ENCODE measurements at regions not wholly inside any gene's neighbourhood (a gene's known extent, or its start where the extent isn't known, plus 50 kb on each side); places are given as distances from the start of the nearest gene placed in this dataset.

DNA sequence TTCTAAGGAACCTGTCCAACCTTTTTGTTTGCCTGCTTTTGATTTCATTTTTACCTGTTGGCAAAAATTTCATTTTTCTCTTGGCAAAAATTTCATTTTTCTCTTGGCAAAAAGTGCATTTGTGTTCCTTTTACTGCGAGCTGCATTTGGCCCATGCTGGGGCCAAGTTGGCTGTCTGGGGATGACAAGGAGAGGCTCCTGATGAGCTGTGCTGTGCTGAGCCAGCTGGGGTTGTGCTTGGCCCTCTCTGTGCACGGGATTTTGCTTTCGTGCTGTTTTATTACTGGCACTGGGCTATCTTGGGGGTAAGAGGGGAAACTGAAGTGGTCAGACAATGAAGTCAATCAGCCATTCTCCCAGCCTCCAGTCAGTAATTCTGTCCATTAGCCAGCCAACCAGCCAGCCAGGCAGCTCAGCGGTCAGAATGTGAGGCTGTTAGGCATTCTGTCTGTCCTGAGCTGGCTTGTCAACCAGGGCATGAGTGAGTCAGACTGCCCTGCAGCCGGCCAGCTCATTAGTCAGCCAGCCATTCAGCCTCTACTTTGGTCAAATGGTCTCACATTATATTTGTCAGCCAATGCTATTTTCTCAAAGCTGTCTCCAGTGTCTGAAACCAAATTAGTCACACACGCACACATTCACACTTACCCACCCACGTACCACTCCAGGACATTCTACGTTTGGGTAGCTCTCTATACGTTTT is 56.9 kb upstream of the PRPS1 start:
- WGBS (ENCODE audit: insufficient coverage, low lambda C conversion rate) = no CpG with 5 or more reads among the region's 9 CpGs

DNA sequence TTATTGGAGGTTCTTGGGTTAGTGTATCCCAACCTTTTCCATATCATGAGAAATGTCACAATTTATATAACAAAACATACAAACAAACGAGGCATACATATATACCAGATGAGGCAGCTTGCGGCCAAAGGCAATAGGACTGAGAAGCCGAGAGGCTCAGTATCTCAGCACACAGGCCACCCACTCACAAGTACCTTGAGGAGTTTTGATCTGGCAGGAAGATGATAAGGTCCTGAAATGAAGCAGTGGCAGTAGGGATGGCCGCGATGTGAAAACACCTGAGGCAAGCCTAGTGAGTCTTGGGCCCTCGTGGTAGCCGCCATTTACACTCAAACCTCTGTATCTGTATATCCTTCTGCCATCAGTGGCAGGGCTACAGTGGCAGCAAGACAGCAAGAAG is 55.3 kb upstream of the PRPS1 start:
- Histone ChIP-seq H3K9me3 (ENCODE audit: control insufficient read depth, low read depth, low read length) (no peaks in the 10 kb centered on the region), H3K4me3 (ENCODE audit: low read length) (no peak overlapping the region), H3K4me1 (ENCODE audit: control insufficient read depth, insufficient read depth, low read length) (no peaks in the 10 kb centered on the region), H3K27ac (ENCODE audit: low read length) (no peak overlapping the region), H3K36me3 (ENCODE audit: control insufficient read depth, insufficient read depth, low read length) (no peaks in the 10 kb centered on the region), H3K27me3 (ENCODE audit: control insufficient read depth, insufficient read depth, low read length) (no peaks in the 10 kb centered on the region)
- no peak for DNase-seq
- no CpG with 5 or more reads among the region's 7 CpGs for WGBS (ENCODE audit: insufficient coverage, low lambda C conversion rate)

More for the DNA sequence above, 56.9 kb upstream of the PRPS1 start:
- Histone ChIP-seq H3K4me3 (ENCODE audit: low read length) (no peak overlapping the region), H3K27ac (ENCODE audit: low read length) (no peak overlapping the region), H3K4me1 (ENCODE audit: control insufficient read depth, insufficient read depth, low read length) (no peaks in the 10 kb centered on the region), H3K9me3 (ENCODE audit: control insufficient read depth, low read depth, low read length) (no peaks in the 10 kb centered on the region), H3K36me3 (ENCODE audit: control insufficient read depth, insufficient read depth, low read length) (no peaks in the 10 kb centered on the region), H3K27me3 (ENCODE audit: control insufficient read depth, insufficient read depth, low read length) (no peaks in the 10 kb centered on the region)
- DNase-seq = no peak

DNA sequence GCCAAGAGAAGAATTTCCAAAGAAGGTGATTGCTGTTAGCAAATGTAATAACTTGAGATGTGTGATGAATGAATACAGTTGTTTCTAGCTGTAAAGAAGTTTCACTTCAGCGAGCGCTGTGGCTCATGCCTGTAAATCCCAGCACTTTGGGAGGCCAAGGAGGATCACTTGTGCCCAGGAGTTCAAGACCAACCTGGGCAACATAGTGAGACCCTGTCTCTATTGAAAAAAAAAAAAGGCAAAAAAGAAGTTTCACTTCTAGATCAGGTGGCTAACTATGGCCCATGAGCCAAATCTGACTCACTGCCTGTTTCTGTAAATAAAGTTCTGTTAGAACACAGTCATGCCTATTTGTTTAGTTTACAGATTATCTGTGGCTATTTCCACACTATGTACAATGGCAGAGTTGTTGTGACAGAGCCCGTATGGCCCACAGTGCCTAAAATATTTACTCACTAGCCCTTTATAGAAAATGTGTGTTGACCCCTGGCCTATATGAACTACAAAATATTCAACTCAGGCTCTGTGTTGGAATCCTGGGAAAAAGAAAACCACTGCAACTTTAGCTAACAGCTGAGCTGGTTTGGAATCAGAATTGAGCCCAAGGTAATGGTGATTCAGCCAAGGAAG is 54.1 kb upstream of the PRPS1 start:
- no peak for DNase-seq
- H3K4me1 ChIP-seq (ENCODE audit: control insufficient read depth, insufficient read depth, low read length) = no peaks in the 10 kb centered on the region
- no peaks in the 10 kb centered on the region for H3K36me3 ChIP-seq (ENCODE audit: control insufficient read depth, insufficient read depth, low read length)
- no peaks in the 10 kb centered on the region for H3K27me3 ChIP-seq (ENCODE audit: control insufficient read depth, insufficient read depth, low read length)
- no peaks in the 10 kb centered on the region for H3K9me3 ChIP-seq (ENCODE audit: control insufficient read depth, low read depth, low read length)
- H3K27ac ChIP-seq (ENCODE audit: low read length) = no peak overlapping the region
- H3K4me3 ChIP-seq (ENCODE audit: low read length) = no peak overlapping the region
- no CpG with 5 or more reads among the region's 3 CpGs for WGBS (ENCODE audit: insufficient coverage, low lambda C conversion rate)

DNA sequence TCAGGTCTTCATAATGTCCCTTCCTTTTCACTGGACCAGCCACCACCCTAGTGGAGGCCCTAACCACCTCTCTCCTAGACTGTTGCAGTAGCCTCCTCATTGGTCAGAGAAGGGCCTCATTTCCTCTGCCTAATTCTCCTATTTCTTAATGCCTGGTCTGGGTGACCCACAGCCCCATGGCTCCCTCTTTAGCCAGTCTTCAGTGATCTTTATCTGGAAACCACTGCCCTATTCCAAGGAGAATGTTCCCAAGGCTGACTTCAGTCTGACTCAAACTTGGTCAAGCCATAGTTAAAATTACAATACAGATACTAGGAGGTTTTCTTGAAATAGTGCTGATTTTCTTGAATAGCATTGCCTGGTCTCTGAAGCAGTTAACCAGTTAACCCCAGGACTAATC is 53.6 kb upstream of the PRPS1 start:
- Histone ChIP-seq H3K4me1 (ENCODE audit: control insufficient read depth, insufficient read depth, low read length) (no peaks in the 10 kb centered on the region), H3K36me3 (ENCODE audit: control insufficient read depth, insufficient read depth, low read length) (no peaks in the 10 kb centered on the region), H3K4me3 (ENCODE audit: low read length) (no peak overlapping the region), H3K27ac (ENCODE audit: low read length) (no peak overlapping the region), H3K27me3 (ENCODE audit: control insufficient read depth, insufficient read depth, low read length) (no peaks in the 10 kb centered on the region), H3K9me3 (ENCODE audit: control insufficient read depth, low read depth, low read length) (no peaks in the 10 kb centered on the region)
- no peak for DNase-seq

DNA sequence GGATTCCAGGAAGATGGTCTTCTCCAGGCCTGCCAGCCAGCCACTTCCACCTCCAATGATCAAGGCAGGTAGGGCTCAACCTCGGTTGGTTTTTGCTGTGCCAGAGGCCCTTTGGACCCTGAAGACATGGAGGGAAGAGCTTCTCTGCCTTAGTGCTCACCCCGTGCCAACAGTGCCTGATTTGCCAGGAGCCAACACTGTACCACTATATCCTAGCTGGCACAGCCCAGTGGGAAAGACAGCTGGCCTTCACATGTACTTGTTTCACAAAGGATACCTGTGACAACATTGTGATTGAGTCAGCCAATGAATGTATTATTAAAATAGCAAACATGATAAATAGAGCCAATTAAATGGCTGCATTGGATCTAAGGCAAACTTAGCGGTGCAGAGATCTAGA is 51.9 kb upstream of the PRPS1 start:
- H3K9me3 ChIP-seq (ENCODE audit: control insufficient read depth, low read depth, low read length) = no peaks in the 10 kb centered on the region
- no peak overlapping the region for H3K4me3 ChIP-seq (ENCODE audit: low read length)
- WGBS (ENCODE audit: insufficient coverage, low lambda C conversion rate) = no CpG with 5 or more reads among the region's 3 CpGs
- no peaks in the 10 kb centered on the region for H3K4me1 ChIP-seq (ENCODE audit: control insufficient read depth, insufficient read depth, low read length)
- H3K36me3 ChIP-seq (ENCODE audit: control insufficient read depth, insufficient read depth, low read length) = no peaks in the 10 kb centered on the region
- no peak overlapping the region for H3K27ac ChIP-seq (ENCODE audit: low read length)
- H3K27me3 ChIP-seq (ENCODE audit: control insufficient read depth, insufficient read depth, low read length) = no peaks in the 10 kb centered on the region
- no peak for DNase-seq

DNA sequence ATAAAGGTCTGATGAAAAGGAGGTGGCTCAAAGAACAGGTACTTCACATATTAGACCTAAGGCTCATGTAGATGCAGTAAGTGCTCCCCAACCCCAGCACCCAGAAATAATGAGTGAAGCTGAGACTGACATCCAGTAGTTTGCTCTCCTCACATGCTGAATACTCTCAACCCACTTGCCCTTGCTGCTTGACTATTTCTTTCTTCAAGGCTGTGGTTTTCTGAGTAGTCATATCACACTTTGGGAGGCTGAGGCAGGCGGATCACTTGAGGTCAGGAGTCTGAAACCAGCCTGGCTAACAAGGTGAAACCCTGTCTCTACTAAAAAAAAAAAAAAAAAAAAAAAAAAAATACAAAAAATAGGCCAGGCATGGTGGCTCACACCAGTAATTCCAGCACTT is 51.5 kb upstream of the PRPS1 start:
- Histone ChIP-seq H3K4me1 (ENCODE audit: control insufficient read depth, insufficient read depth, low read length) (no peaks in the 10 kb centered on the region), H3K27ac (ENCODE audit: low read length) (no peak overlapping the region), H3K9me3 (ENCODE audit: control insufficient read depth, low read depth, low read length) (no peaks in the 10 kb centered on the region), H3K27me3 (ENCODE audit: control insufficient read depth, insufficient read depth, low read length) (no peaks in the 10 kb centered on the region), H3K36me3 (ENCODE audit: control insufficient read depth, insufficient read depth, low read length) (no peaks in the 10 kb centered on the region), H3K4me3 (ENCODE audit: low read length) (no peak overlapping the region)
- DNase-seq = no peak
- WGBS (ENCODE audit: insufficient coverage, low lambda C conversion rate) = no CpG with 5 or more reads among the region's 1 CpG

DNA sequence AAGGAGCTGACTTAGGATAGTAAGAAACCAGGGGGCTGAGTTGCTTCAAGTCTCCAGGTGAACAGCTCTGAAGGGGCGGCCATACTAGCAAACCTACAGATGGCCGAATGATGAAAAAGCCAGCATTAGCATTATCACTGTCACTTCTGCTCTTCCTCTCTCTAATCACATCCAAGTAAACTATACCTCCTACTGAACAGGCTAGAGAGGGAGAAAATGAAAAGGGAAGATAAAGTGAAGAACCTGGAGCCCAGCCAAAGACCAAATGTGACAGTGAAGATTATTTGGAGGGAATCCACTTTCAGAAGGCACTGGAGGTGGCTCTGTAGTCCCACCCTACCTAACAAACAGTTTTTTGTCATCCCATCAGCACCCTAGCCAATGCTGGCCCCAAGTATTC is 50.4 kb upstream of the PRPS1 start:
- no peak for DNase-seq
- H3K4me3 ChIP-seq (ENCODE audit: low read length) = no peak overlapping the region
- H3K27me3 ChIP-seq (ENCODE audit: control insufficient read depth, insufficient read depth, low read length) = no peaks in the 10 kb centered on the region
- no peaks in the 10 kb centered on the region for H3K36me3 ChIP-seq (ENCODE audit: control insufficient read depth, insufficient read depth, low read length)
- no peaks in the 10 kb centered on the region for H3K9me3 ChIP-seq (ENCODE audit: control insufficient read depth, low read depth, low read length)
- WGBS (ENCODE audit: insufficient coverage, low lambda C conversion rate) = no CpG with 5 or more reads among the region's 2 CpGs
- H3K27ac ChIP-seq (ENCODE audit: low read length) = no peak overlapping the region
- no peaks in the 10 kb centered on the region for H3K4me1 ChIP-seq (ENCODE audit: control insufficient read depth, insufficient read depth, low read length)

Measured in large intestine (tissue), 3 donors.